ENCODE measurements at regions not wholly inside any gene's neighbourhood (a gene's known extent, or its start where the extent isn't known, plus 50 kb on each side); places are given as distances from the start of the nearest gene placed in this dataset.

- Histone ChIP-seq H3K4me3 (no peak overlapping the region), H3K9me3 (replicated peaks in 1 of 3) (no peaks in the 10 kb centered on the region), H3K4me1 (replicated peaks in 1 of 2) (no peaks in the 10 kb centered on the region), H3K36me3 (replicated peaks in 1 of 2) (no peaks in the 10 kb centered on the region), H3K27me3 (no peaks in the 10 kb centered on the region), H3K27ac (no peak overlapping the region)
- intact Hi-C loops (cut with DNase I) = no loop called here
- 74 to 84% (median 75%) methylated on average over 12 to 26 of the region's 26 CpGs for WGBS, 4 donors
- TF ChIP-seq POLR2A (IDR thresholded peaks at IDR 0.05) = no peak
- TF ChIP-seq CTCF (IDR thresholded peaks at IDR 0.05) = no peak
- DNase-seq = no peak
These were observed 649.2 kb downstream of the BRD1 start for GRCh38 chr22:49178246-49179005.

- Histone ChIP-seq H3K27ac (no peak overlapping the region), H3K36me3 (replicated peaks in 1 of 2) (no peaks in the 10 kb centered on the region), H3K27me3 (no peaks in the 10 kb centered on the region), H3K4me3 (no peak overlapping the region), H3K9me3 (replicated peaks in 1 of 3) (no peaks in the 10 kb centered on the region), H3K4me1 (replicated peaks in 1 of 2) (no peaks in the 10 kb centered on the region)
- intact Hi-C loops (cut with DNase I) = no loop called here
- WGBS, 4 donors = 65 to 71% (median 69%) methylated on average over 8 to 12 of the region's 12 CpGs
- TF ChIP-seq POLR2A (IDR thresholded peaks at IDR 0.05) (no peak), CTCF (IDR thresholded peaks at IDR 0.05) (no peak)
- no peak for DNase-seq
These were observed 650.0 kb downstream of the BRD1 start for GRCh38 chr22:49177666-49178065.

GRCh38 chr22:49176956-49177355, 650.7 kb downstream of the BRD1 start:
- 74 to 83% (median 77%) methylated on average over 6 of the region's 6 CpGs for WGBS, 4 donors
- TF ChIP-seq POLR2A (IDR thresholded peaks at IDR 0.05) (no peak), CTCF (IDR thresholded peaks at IDR 0.05) (no peak)
- H3K4me3 ChIP-seq = no peak overlapping the region
- intact Hi-C loops (cut with DNase I) = no loop called here
- H3K9me3 ChIP-seq (replicated peaks in 1 of 3) = no peaks in the 10 kb centered on the region
- DNase-seq = no peak
- H3K4me1 ChIP-seq (replicated peaks in 1 of 2) = no peaks in the 10 kb centered on the region
- H3K27me3 ChIP-seq = no peaks in the 10 kb centered on the region
- no peaks in the 10 kb centered on the region for H3K36me3 ChIP-seq (replicated peaks in 1 of 2)
- no peak overlapping the region for H3K27ac ChIP-seq

GRCh38 chr22:49170053-49170452, 657.6 kb downstream of the BRD1 start:
- intact Hi-C loops (cut with DNase I) = no loop called here
- Histone ChIP-seq H3K4me1 (replicated peaks in 1 of 2) (no peaks in the 10 kb centered on the region), H3K36me3 (replicated peaks in 1 of 2) (no peaks in the 10 kb centered on the region), H3K27me3 (no peaks in the 10 kb centered on the region), H3K4me3 (no peak overlapping the region), H3K9me3 (replicated peaks in 1 of 3) (no peaks in the 10 kb centered on the region), H3K27ac (no peak overlapping the region)
- WGBS, 4 donors = 33 to 80% (median 76%) methylated on average over 1 to 4 of the region's 4 CpGs
- no peak for TF ChIP-seq POLR2A (IDR thresholded peaks at IDR 0.05)
- no peak for TF ChIP-seq CTCF (IDR thresholded peaks at IDR 0.05)
- no peak for DNase-seq

All from adrenal gland (tissue), 9 donors.